DMS79 (cell line): ENCODE measurements at regions not wholly inside any gene's neighbourhood (a gene's known extent, or its start where the extent isn't known, plus 50 kb on each side); places are given as distances from the start of the nearest gene placed in this dataset.

Experiments
- DNase-seq: peaks from one replicate; lab custom pipeline; 2025; lab: John Stamatoyannopoulos, UW

DNA sequence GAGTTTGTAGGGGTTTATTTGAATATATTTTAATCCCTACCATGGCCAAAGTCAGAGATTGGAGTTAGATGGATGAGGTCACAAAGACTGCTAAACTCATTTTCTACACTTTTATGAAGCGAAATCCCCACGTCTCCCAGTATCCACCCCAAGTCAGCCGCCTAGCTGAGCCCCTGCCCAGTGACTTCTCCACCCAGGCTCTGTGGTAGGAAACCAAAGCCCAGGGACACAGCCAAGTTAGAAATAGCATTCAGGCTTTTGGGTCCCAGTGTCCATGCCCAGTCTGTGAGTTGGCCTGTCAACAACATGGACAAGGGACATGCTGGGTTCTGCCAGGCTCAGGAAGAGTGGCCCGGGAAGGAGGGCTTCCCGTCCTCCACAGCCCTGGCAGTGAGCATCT lies 474.0 kb downstream of the FOXO1 start:
- no peak for DNase-seq

DNA sequence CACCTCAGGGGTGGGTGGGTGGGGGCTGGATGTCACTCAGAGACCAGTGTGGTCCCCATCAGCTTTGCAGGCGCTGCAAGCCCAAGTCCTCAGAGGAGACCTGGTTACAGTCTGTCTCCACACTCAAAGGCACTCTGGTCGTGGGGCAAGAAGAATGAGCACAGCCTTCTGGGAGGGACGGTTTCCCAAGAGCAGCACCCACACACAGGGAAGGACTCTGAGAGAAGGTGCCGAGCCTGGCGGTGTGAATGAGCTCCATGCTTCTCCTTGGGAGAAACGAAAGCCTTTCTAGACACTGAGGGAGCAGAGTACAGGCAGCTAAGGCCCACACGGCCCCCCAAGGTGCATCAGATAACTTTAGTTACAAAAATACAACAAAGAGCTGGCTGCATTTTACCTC lies 473.6 kb downstream of the FOXO1 start:
- no peak for DNase-seq

DNA sequence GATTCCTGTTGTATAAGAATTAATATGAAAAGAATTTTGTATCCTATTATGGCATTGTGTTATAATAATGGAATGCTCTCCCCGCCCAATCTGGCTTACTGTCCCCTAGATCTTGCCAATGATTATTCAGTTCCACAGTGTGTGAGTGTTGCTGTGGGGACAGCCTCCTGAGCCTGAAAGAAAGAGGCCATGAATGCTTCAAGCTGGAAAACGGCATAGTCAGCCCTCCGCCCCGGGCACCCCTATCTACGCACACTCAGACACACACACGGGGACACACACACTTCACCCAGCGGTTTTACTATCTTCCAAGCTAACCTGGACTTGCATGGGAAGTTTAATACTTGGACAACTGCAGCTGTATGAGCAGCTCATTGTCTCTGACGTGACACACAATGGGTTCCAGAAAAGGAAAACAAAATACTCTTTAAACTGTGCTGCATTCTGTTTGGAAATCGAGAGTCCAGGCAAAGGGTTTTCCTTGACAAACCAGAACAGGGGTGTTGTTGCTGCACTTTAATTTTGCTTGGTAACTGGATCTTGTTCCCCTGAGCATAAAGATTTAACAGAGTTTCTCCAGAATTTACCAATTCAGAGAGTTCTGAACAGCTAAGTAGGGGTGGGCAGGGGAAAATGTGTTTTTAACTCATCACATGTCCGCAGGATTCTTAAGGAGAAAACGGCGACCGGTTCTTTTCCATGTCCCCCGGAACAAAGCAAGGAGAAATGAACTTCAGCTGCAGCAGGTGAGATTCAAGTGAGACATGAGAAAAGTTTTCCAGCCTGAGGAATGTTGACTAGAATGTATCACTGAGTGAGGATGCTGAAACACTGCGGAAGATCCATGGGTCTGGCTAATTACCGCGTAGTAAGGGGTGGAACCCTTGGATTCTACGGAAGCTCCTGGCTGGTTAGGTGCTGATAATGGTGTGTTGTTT lies 472.9 kb downstream of the FOXO1 start:
- no peak for DNase-seq

DNA sequence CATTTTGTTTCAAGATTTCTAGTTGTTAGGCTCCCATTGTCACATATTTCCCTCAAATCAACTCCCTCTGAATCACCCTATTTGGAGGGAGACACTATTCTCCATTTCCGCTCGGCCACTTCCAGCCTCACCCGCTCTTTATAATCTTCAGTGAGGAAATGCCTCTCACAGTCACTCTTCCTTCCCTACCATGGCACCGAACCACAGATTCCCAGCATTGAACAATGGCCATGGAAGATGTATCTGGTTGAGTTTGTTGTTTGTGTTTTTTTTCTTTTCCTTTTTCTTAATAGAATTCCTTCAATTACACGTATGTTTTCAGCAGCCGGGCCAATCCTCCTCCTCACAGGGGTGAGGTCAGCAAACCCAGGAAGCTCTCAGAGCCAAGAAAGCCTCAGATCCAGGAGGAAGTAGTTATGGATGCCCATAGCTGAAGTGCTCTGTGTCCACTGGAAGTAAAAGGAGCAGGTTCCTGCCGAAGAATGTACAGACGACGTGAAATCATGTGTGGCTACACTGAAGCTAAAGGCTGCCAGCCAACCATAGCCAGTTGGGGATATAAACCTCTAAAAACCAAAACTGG lies 472.1 kb downstream of the FOXO1 start:
- no peak for DNase-seq

DNA sequence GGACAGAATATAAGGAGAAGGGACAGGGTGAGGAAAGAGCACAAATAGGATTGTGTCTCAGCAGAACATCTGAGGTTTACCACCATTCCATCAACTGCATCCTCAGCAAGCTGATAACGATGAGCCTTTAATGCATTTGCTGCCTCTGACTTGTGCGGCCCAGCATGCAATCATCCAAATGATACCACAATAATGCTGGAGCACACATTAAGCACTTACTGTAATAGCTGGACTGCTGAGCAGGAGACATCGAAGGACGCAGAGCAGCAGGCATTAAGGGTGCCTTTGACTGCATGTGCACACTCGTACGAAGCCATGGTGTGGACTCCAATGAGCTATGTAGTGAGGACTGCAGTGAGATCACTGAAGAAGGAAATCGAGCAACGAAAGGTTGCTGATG lies 469.4 kb downstream of the FOXO1 start:
- DNase-seq = no peak

DNA sequence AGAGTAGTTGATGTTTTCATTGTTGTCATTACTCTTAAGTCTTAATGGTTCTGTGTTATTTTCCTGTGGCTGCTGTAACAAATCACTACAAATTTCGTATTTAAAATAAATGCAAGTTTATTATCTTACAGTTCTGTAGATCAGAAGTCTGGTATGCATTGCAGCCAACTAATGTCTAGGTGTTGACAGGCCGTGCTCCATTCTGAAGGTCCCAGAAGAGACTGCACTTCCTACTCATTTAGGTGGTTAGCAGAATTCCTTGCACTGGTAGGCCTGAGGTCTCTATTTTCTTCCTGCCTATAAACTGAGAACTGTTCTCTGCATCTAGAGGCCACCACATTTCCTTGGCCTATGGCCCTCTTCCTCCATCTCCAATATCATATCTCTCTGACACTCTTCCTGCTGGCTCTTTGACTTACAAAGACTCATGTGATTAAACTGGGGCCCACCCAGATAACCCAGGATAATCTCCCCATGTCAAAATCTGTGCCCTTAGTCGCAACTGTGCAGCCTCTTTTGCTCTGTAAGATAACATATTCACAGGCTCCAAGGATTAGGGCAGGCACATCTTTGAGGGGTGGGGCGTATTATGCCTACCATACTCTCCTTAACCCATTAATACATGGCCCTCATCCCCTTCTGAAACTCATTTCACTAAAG lies 468.4 kb downstream of the FOXO1 start:
- DNase-seq = no peak

DNA sequence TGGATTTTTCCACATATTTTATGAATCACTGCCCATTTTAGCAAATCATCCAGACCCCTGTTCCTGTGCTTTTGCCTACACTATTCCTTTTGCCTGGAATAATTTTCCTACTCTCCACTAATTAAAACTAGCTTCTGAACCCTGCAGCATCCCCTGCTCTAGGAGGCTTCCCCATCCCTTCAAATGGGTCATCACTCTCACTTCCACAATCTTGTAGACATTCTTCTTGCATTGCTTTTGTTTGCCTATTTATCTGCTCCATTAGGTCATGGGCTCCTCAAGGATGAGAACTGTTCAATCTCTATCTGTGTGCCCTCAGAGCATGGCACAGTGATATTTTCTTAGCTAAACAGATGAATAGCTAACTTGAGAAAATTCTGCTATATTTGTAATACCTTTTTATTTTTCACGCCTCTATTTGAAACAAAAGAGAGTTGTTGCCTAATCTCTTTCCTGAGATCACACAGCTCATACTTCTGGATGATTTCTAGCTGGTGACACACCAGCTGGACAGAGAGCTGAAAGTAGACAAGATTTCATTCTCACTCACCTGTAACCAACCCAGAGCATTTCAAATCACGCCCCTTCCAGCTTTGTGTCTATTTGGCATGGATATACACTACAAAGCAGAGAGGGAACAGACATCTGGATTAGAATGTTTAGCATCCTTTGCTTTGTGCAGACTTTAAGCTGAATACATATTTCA lies 466.0 kb downstream of the FOXO1 start:
- DNase-seq = no peak

DNA sequence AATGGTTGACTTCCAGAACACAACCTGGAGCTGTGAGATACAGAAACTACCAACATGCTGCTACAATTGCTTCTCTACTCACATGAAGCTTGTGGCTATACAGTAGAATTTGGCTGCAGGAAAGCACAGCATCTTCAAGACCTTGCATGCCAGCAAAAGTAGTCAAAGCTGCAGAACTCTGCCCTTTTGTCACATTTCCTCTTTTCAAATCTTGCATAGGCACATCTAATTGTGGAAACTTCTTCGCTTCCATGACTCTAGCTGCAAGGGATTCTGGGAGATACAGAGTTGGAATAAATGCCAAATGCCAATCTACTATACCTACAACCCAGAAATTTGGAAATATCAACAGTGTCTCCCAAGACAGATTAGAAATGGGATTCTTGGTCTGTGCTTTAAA lies 462.2 kb downstream of the FOXO1 start:
- DNase-seq = no peak

DNA sequence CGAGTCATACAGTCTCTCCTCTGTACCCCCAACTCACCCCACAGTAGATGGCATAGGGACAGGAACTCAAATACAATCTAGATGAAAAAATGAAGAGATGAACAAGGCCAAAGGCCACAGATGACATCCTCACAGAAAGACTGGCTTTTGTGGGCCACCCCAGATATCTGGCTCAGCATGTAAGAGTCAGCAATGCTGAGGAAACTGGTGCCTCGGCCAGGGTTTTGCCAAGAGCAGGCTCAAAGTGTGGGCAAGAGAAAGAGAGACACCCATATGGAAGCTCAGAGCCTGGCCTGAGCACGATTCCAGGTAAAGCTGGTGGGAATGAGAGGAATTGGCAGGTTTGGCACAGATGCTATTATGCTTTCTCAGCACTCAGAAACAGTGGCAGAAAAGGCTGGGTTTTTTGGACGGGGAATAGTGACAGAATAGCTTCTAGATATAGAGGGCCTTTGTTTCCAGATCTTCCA lies 460.6 kb downstream of the FOXO1 start:
- DNase-seq = no peak

DNA sequence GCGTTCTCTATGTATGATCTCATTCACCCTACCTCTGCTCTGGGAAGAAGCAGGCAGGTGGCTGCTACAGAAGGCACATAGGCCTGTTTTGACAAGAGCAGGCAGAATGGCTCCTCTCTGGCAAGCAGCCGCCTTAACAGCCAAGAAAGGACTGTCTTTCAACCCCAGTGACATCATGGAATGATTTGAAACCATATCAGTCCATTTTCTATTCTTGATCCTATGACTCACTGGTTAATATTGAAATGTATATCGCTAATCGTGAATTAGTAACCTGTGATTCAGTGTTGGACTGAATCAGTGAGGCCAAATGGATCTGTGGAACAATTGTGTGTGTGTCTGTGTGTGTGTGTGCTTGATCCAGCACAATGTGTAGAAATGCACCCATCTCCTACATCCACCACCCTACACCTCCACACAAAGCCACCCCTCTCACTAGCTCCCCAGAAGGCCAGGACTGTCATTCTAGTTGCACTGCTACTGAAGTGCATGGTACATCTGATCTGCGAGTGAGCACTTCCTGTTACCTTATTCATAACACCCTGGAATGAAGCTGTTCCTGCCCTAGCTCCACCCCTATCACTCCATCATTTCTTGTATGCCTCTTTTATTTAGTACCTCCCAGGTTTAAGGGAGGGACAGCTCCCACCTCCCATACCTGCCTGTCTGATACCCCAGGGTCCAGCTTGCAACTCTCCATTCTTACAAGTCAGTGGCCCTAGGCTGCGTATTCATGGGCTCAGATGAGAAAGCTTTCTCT lies 460.0 kb downstream of the FOXO1 start:
- DNase-seq = no peak

DNA sequence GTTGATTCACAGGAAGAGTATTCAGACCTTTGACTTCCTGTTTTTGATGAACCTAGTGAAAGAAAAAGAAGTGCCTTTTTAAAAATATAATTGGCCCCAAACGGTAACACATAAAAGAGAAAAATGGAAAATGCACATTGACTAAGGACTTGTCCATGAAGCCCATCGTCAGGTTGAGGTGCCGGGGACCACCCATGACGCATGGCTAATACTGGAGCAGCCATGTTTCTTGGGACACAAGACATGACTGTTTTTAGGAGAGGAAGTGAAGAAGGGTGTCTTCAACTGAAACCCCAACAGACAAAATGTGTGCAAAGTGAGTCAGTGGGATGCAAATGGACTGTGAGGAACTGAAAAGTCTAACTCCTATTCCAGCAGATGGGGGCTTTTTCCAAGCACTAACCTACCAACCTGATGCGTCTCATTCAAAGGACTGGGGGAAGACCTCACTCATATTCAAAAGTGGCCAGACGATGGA lies 459.4 kb downstream of the FOXO1 start:
- no peak for DNase-seq

DNA sequence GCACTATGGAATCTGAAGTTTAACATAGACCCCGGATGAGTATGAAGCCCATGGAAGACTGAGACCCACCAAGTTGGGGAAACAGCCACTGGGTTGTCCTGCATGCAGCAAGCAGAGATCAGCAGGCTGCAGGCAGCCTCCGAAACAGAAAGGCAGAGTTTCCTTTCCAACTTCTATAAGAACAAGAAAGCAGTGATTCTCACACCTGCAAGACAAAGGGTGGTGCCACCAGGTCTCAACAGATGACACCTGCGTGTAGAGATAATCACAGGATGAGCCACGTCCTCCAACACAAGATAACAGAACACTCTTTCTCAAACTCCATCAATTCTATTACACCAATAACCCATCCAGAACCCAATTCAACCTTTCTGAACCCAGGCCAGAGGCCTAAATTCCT lies 457.9 kb downstream of the FOXO1 start:
- DNase-seq = no peak

DNA sequence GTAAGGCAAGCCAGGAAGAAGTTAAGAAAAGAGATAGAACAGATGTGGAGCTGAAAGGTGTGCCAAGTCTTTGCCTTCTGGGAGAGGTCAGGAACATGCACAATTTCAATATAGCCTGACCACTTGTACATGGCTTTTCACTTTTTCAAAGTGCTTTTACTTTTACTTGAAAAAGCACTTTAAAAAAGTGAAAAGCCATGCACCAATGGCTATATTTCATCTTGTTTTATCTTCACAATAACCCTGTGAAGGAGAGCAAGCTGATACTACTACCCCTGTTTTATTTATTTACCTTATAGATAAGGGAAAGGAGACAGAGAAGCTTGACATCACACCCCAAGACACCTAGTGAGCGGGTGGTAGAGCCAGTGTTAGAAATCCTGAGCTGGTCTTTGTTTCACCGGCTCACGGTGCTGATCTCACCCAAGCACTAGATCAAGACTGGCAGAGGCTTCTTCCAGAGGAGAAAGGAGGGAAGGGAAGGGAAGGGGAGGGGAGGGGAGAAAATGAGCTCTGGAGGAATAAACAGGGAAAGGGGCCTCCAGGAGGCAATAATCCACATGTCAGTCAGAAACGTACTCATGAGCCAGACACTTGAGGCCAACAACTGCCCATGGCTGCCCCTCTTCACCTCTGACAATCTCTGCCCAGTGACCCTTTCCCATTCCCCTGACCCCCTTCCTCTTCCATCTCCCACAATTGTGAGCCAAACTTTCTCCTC lies 455.4 kb downstream of the FOXO1 start:
- no peak for DNase-seq

DNA sequence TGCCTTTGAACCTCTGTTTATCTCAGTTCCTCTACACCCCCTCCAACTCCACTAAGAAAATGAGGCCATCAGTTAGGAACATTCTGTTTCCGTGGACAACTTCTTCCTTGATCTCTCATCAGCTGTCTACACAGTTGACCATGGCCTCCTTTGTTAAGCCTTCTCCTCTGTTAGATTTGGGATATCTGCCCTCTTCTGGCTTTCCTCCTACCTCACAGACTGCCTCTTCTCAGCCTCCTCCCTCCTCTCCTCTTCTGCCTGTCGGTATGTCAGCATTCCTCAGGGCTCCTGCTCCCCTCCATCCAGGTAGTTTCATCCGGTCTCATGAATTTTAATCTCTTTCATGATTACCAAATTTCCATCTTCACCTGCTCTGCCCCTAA lies 454.9 kb downstream of the FOXO1 start:
- no peak for DNase-seq

DNA sequence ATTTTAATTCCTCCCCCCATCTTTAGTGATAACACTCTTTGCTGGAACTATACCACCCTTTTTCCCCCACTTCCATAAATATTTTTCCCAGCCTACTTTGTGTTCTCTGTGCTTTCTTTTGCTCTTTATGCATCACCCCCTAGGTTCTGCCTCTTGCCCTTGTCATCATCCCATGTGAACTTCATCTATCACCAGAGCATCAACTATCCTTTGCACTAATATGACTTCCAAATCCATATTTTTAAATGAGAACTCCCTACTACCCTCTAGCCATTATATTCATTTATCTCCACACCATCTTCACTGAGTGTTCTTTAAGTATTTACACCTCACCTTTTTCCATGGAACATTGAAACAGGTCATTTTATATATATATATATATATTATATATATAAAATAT lies 452.7 kb downstream of the FOXO1 start:
- DNase-seq = no peak

DNA sequence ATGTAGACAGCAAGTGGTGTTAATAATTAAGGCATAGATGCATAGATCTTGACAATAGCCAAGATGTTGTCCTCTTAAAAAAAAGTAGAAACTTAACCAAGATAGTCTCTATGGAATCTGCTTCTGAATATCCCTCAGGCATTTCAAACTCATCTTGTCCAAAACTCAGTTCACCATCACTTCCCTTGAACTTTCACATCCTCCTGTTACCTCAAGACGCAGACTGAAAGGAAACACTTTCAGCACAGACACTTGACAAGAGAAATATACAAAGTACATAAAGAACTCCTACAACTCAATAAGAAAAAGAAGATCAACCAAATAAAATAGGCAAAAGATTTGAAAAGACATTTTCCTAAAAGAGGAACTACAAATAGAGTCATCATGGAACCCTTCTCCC lies 451.1 kb downstream of the FOXO1 start:
- no peak for DNase-seq

DNA sequence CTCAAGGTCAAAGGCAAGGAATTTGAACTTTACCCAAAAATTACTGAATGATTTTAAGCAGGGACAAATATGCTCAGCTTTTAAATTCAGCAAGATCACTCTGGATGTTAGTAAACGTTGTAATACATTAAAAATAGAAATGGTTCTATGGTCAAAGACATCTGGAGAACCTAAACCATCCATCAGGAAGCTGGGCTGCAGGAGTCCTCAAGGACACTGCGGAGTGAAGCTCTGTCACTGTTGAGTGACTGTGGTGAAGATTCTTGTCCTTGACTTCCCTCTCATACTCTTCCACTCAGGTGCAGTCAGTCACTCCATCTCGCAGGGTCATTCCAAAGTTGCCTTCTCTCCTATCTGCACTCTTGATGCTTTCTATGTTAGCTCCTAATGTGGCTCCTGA lies 450.7 kb downstream of the FOXO1 start:
- no peak for DNase-seq

DNA sequence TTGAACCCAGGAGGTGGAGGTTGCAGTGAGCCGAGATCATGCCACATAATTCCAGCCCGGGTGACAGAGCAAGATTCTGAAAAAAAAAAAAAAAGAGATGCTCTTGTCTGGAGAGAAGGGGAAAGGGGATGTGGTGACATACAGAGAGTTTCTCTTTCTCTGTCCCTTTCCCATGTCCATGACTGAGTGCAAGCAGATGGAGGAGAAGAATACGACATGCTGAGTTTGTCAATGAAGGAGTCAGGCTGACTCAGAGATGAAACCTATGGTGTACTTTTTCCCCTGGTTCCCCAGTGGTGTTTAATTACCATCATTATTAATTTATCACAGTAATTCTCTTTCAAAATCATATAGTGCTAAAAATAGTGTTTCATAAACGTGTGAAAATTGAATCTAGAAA lies 448.8 kb downstream of the FOXO1 start:
- peak; percentile 17 for DNase-seq

DNA sequence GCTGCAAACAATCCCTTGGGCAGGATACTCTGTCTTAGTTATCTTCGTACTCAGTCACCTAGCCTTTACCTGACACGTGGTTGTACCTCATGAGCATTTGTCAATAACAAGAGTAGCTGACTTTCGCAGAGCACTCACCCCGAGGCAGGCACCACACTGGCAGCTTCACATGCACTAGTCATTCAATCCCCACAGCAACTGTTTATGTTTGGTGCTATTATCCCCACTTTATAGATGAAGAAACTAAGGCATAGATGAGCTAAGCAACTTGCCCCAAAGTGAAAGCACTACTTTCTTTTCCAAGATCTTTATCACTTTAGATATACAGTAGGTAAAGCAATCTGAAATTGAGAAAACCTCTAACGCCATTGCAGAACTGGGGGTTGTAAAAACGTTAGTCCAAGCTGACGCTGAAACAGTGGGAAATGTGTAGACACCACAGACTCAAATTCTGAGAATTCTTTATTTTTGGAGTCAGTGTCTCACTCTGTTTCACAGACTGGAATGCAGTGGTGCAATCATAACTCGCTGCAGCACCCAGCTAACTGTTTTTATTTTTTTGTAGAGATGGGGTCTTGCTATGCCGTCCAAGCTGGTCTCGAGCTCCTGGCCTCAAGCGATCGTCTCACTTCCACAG lies 446.0 kb downstream of the FOXO1 start:
- DNase-seq = no peak

DNA sequence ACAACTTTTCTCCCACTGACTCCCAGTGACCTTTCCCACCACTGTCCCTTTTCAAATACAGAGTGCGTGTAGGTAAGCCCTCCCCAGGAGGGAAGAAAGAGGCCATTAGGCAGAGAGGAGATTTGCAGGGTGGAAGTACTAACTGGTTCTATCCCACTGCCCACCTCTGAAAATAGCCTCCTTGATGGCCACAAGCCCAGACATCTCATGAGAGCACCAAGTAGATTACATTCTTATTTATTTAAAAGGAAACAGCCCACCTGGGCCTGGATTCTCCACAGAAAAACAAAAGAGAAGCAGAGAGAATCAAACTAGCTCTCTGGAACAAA lies 445.3 kb downstream of the FOXO1 start:
- no peak for DNase-seq
